ENCODE measurements at regions not wholly inside any gene's neighbourhood (a gene's known extent, or its start where the extent isn't known, plus 50 kb on each side); places are given as distances from the start of the nearest gene placed in this dataset.
A peak's percentile ranks its signal among the peaks of the same experiment; 100 is the strongest.

DNA sequence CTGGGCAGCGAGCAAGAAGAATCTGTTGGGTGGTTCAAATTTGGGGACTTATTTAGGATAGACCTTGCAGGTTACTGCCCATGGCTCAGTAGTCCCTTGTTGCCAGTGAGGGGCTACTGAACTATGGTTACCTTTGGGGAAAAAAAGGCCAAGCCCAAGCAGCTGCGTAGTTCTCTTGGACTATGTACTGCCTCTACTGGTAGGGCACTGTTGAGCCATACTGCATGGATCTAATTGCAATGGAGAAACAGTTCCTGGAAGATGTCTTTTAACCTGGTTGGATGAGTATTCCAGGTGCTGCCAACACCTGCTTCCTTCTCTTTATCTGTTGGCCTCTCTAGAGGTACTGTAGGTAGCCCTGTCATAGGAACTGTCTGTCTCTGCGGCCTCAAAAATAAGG is 671.9 kb upstream of the CBLB start:
- no peak overlapping the region for H3K4me3 ChIP-seq
- H3K27me3 ChIP-seq: no peaks in the 10 kb centered on the region
- H3K9me3 ChIP-seq: peaks cover 0 to 25% (median 0%) of the 10 kb centered on the region in 4 donors
- WGBS, 2 donors: 93 to 96% methylated on average over 3 of the region's 3 CpGs
- no peak overlapping the region for H3K27ac ChIP-seq
- no peaks in the 10 kb centered on the region for H3K4me1 ChIP-seq
- no peaks in the 10 kb centered on the region for H3K36me3 ChIP-seq
- no peak for DNase-seq (ENCODE audit: low spot score in 2 of 2)
- no peak for TF ChIP-seq POLR2A (IDR thresholded peaks at IDR 0.05)
- TF ChIP-seq EP300 (IDR thresholded peaks at IDR 0.05): no peak
- TF ChIP-seq, protein P1, sequence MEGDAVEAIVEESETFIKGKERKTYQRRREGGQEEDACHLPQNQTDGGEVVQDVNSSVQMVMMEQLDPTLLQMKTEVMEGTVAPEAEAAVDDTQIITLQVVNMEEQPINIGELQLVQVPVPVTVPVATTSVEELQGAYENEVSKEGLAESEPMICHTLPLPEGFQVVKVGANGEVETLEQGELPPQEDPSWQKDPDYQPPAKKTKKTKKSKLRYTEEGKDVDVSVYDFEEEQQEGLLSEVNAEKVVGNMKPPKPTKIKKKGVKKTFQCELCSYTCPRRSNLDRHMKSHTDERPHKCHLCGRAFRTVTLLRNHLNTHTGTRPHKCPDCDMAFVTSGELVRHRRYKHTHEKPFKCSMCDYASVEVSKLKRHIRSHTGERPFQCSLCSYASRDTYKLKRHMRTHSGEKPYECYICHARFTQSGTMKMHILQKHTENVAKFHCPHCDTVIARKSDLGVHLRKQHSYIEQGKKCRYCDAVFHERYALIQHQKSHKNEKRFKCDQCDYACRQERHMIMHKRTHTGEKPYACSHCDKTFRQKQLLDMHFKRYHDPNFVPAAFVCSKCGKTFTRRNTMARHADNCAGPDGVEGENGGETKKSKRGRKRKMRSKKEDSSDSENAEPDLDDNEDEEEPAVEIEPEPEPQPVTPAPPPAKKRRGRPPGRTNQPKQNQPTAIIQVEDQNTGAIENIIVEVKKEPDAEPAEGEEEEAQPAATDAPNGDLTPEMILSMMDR (IDR thresholded peaks at IDR 0.05): no peak

DNA sequence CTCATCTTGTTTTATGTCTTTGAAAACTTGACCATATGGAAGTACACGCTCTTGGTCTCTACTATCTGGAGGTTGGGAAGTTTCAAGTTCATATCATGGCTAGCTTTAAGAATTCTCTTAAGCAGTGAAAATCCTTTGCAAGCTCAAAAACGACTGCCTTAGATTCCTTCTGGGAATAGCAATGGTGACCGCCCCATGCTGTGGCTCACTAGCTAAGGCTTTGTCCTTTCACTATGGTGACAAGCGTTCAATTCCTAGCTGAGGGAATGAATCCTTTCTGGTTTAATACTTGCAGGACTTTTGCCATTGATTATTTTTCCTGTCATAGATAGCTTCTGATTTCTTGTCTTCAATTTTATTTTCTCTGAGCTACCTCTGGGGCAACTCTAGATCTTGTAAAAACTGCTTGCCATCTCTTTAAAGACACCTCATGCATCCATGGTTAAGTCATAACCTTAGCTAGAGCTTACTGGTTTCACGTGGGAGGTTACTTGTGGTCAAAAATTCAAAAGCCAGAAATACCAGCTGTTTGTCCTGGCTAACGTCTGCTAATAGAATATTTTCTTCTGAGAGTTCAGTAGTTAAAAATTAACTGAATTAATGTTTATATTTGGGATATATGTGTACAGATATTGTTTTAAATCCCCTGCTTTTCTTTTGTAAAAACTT is 673.4 kb upstream of the CBLB start:
- Histone ChIP-seq H3K27me3 (no peaks in the 10 kb centered on the region), H3K27ac (no peak overlapping the region), H3K36me3 (no peaks in the 10 kb centered on the region), H3K4me1 (no peaks in the 10 kb centered on the region), H3K9me3 (peaks cover 0 to 19% (median 0%) of the 10 kb centered on the region in 4 donors), H3K4me3 (no peak overlapping the region)
- DNase-seq (ENCODE audit: low spot score in 2 of 2): no peak
- TF ChIP-seq, protein P1 (IDR thresholded peaks at IDR 0.05): no peak
- TF ChIP-seq EP300 (IDR thresholded peaks at IDR 0.05) (no peak), POLR2A (IDR thresholded peaks at IDR 0.05) (no peak)
- WGBS, 2 donors: 62 to 64% methylated on average over 6 of the region's 6 CpGs

DNA sequence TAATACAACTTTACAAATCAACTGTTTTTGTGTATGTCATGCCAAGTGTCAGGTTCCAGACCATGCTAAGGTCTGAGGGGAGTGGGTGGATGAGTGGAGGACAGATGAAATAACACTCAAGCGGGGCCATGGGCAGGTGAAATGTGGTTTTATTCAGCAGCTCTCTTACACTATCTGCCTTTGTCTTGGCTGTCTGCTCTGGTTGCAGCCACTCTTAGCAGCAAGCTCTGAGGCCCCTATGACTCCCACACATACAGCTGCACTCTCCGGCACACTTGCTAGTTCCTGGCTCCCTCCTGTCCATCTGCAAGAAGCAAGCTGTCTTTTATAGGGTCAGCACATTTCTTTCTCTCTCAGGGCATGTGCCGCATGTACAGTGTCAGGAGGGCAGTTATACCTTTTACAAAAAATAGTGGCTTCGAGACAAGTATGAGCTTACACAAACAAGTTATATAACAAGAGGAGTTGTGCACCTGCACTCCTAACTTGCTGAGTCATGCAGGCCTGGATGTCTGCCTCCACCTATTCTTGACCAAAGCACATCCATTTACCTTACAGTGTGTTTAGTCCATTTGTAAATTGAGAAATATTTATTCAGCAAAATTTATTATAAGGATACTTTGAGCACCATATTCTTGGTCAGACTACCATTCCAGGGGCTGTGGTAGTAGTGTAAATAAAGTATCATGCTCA is 683.7 kb upstream of the CBLB start:
- 80% methylated on average over 4 of the region's 4 CpGs for WGBS, 2 donors
- Histone ChIP-seq H3K27ac (no peak overlapping the region), H3K9me3 (no peaks in the 10 kb centered on the region), H3K4me1 (no peaks in the 10 kb centered on the region), H3K4me3 (no peak overlapping the region), H3K36me3 (no peaks in the 10 kb centered on the region), H3K27me3 (no peaks in the 10 kb centered on the region)
- no peak for DNase-seq (ENCODE audit: low spot score in 2 of 2)
- TF ChIP-seq POLR2A (IDR thresholded peaks at IDR 0.05) (no peak), EP300 (IDR thresholded peaks at IDR 0.05) (no peak)
- TF ChIP-seq, protein P1 (IDR thresholded peaks at IDR 0.05): no peak

DNA sequence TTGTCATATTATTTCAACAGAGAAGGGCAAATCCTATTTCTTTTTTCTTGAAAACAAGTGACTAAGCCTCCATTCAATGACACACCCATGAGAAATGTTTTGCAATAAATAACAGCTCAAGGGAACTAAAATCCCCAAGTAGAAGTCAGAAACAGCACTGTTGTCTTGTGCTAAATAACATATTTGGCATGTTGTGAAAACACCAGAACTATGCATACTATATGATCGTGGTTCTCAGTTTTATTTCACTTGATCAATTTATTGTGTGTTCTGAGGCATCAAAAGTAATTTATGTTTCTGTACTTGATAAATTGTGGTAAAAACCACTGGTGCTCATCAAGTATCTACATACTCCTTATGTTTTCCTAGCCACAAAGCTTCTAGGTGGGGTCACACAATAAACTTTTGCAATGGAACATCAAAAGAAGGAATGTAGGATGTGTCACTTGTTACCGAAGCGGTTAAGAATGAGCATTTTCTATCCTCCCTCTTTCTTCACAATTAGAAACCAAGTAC is 691.7 kb upstream of the CBLB start:
- no peaks in the 10 kb centered on the region for H3K9me3 ChIP-seq
- H3K27me3 ChIP-seq: no peaks in the 10 kb centered on the region
- no peaks in the 10 kb centered on the region for H3K36me3 ChIP-seq
- TF ChIP-seq EP300 (IDR thresholded peaks at IDR 0.05) (peak in 1 of 2 donors; percentile 53), POLR2A (IDR thresholded peaks at IDR 0.05) (no peak)
- DNase-seq (ENCODE audit: low spot score in 2 of 2): no peak
- H3K27ac ChIP-seq: peak overlapping the region in 2 of 4 donors; percentile 41 to 68
- no peak overlapping the region for H3K4me3 ChIP-seq
- peaks cover 0 to 13% (median 0%) of the 10 kb centered on the region in 4 donors for H3K4me1 ChIP-seq
- WGBS, 2 donors: 53 to 68% methylated on average over 3 of the region's 3 CpGs

DNA sequence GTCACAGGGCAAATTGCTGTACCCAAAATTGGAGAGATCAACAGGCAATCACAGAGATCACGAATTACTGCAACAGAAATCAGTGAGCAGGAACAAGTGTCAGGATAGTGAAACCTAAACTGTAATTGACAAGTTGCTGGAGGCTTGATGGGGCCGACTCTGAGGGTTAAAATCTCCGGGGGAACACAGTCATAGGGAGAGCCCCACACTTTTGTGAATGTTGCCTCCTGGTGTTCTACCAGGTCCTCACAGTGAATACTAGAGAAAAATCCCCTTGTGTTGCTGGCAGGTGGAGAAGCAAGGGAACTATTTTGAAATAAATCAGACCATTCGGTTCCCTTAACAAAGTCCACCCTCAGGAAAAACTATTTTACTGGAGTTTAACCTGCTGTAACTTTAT is 697.5 kb upstream of the CBLB start:
- 54 to 62% methylated on average over 4 of the region's 4 CpGs for WGBS, 2 donors

More for the DNA sequence above, 697.5 kb upstream of the CBLB start:
- Histone ChIP-seq H3K4me3 (no peak overlapping the region), H3K27me3 (no peaks in the 10 kb centered on the region), H3K36me3 (no peaks in the 10 kb centered on the region), H3K27ac (no peak overlapping the region), H3K4me1 (no peaks in the 10 kb centered on the region), H3K9me3 (no peaks in the 10 kb centered on the region)
- DNase-seq (ENCODE audit: low spot score in 2 of 2): no peak
- TF ChIP-seq, protein P1 (IDR thresholded peaks at IDR 0.05): no peak
- TF ChIP-seq POLR2A (IDR thresholded peaks at IDR 0.05) (no peak), EP300 (IDR thresholded peaks at IDR 0.05) (no peak)
